IMR-90 (cell line): ENCODE measurements at regions not wholly inside any gene's neighbourhood (a gene's known extent, or its start where the extent isn't known, plus 50 kb on each side); places are given as distances from the start of the nearest gene placed in this dataset.

Experiments
- ATAC-seq: fragments of 200-7000 bp; cut with Tn5 transposase; 2 replicates; pipeline ENCODE4 v1.9.1; 2020; ENCODE audit warnings: low read depth, mild to moderate bottlenecking, moderate library complexity
- BruUV-seq: library from RNA; stranded (reverse); fragments of 400-500 nt; replicated peaks from 2 replicates; lab custom pipeline; 2021; lab: Mats Ljungman, UMichigan
- CTCF ChIA-PET: fragments of 300-600 bp; formaldehyde crosslinking; extraction: SDS; loops from one replicate; lab custom pipeline; 2021; ENCODE audit warnings: antibody characterized with exemption; lab: Yijun Ruan, JAX
- POLR2A ChIA-PET: fragments of 300-600 bp; sonication (Branson Sonifier 250); formaldehyde crosslinking; loops from one replicate; lab custom pipeline; 2022; ENCODE audit warnings: antibody characterized with exemption; ENCODE audit not compliant: unreplicated experiment; lab: Charles Lee
- DNase-seq: peaks from one replicate; pipeline ENCODE4 v3.0.0; 2013
- H2AFZ ChIP-seq: replicated peaks from 2 replicates; pipeline ENCODE3; 2013; ENCODE audit warnings: low read length, mild to moderate bottlenecking; ENCODE audit not compliant: poor library complexity
- H2AK5ac ChIP-seq: 2 replicates; pipeline ENCODE4 v1.6.1; 2013; ENCODE audit warnings: low read depth, low read length, inconsistent platforms
- H2AK9ac ChIP-seq: replicated peaks from 2 replicates; pipeline ENCODE3; 2013; ENCODE audit warnings: mild to moderate bottlenecking, low read depth, low read length, moderate library complexity; ENCODE audit not compliant: poor library complexity
- H2BK120ac ChIP-seq: 2 replicates; pipeline ENCODE4 v1.6.1; 2013; ENCODE audit warnings: low read depth, low read length, inconsistent platforms
- H2BK15ac ChIP-seq: 3 replicates; pipeline ENCODE4 v1.6.1; 2013; ENCODE audit warnings: low read depth, low read length, inconsistent platforms
- H2BK20ac ChIP-seq: 2 replicates; pipeline ENCODE4 v1.6.1; 2013; ENCODE audit warnings: low read depth, mild to moderate bottlenecking, inconsistent platforms, low read length, moderate library complexity
- H2BK5ac ChIP-seq: 2 replicates; pipeline ENCODE4 v1.6.1; 2013; ENCODE audit warnings: mild to moderate bottlenecking, low read depth, low read length, inconsistent platforms; ENCODE audit not compliant: poor library complexity, severe bottlenecking
- H3K14ac ChIP-seq: replicated peaks from 2 replicates; pipeline ENCODE4 v1.6.1; 2013; ENCODE audit warnings: low read depth, low read length, inconsistent platforms
- H3K18ac ChIP-seq: 2 replicates; pipeline ENCODE4 v1.6.1; 2013; ENCODE audit warnings: low read depth, low read length, control low read depth
- H3K23ac ChIP-seq: 2 replicates; pipeline ENCODE4 v1.6.1; 2013; ENCODE audit warnings: low read depth, low read length, inconsistent platforms
- H3K27ac ChIP-seq: 2 replicates; pipeline ENCODE4 v1.5.1; 2013; ENCODE audit warnings: mild to moderate bottlenecking, control low read depth, low read length; ENCODE audit not compliant: insufficient read depth
- H3K27me3 ChIP-seq: 2 replicates; pipeline ENCODE4 v1.6.1; 2013; ENCODE audit warnings: low read length; ENCODE audit not compliant: control insufficient read depth, insufficient read depth
- H3K36me3 ChIP-seq: 2 replicates; pipeline ENCODE4 v1.6.1; 2013; ENCODE audit warnings: low read length, mixed read lengths; ENCODE audit not compliant: control insufficient read depth, insufficient read depth
- H3K4ac ChIP-seq: 2 replicates; pipeline ENCODE4 v1.6.1; 2013; ENCODE audit warnings: low read depth, low read length, inconsistent platforms
- H3K4me1 ChIP-seq: 2 replicates; pipeline ENCODE4 v1.6.1; 2013; ENCODE audit warnings: low read length, mixed read lengths; ENCODE audit not compliant: control insufficient read depth, insufficient read depth
- H3K4me2 ChIP-seq: 2 replicates; pipeline ENCODE4 v1.6.1; 2013; ENCODE audit warnings: low read depth, mild to moderate bottlenecking, control low read depth, low read length, moderate library complexity
- H3K4me3 ChIP-seq: 2 replicates; pipeline ENCODE4 v1.5.1; 2013; ENCODE audit warnings: low read depth, mild to moderate bottlenecking, control low read depth, low read length, moderate library complexity; ENCODE audit not compliant: insufficient read depth
- H3K56ac ChIP-seq: 2 replicates; pipeline ENCODE4 v1.6.1; 2013; ENCODE audit warnings: low read length, inconsistent platforms; ENCODE audit not compliant: insufficient read depth; ENCODE audit errors: extremely low read depth
- H3K79me1 ChIP-seq, 2 experiments: 2 replicates each; pipeline ENCODE4 v1.6.1; 2013; ENCODE audit warnings: low read length in 2 of 2, inconsistent platforms in 1 of 2, low read depth in 1 of 2
- H3K9ac ChIP-seq: 2 replicates; pipeline ENCODE4 v1.6.1; 2013; ENCODE audit warnings: low read depth, low read length, control low read depth
- H3K9me1 ChIP-seq: 2 replicates; pipeline ENCODE4 v1.6.1; 2013; ENCODE audit warnings: low read length, inconsistent platforms; ENCODE audit not compliant: insufficient read depth
- H3K9me3 ChIP-seq: 2 replicates; pipeline ENCODE4 v1.6.1; 2013; ENCODE audit warnings: low read length; ENCODE audit not compliant: control insufficient read depth, insufficient read depth
- H4K20me1 ChIP-seq: 2 replicates; pipeline ENCODE4 v1.6.1; 2013; ENCODE audit warnings: low read length, inconsistent platforms; ENCODE audit not compliant: insufficient read depth
- H4K5ac ChIP-seq: 2 replicates; pipeline ENCODE4 v1.6.1; 2013; ENCODE audit warnings: mild to moderate bottlenecking, low read depth, low read length, control low read depth
- H4K8ac ChIP-seq, 2 experiments: 2 replicates each; pipeline ENCODE4 v1.6.1; 2013; ENCODE audit warnings: low read depth in 2 of 2, low read length in 2 of 2, control low read depth in 1 of 2, inconsistent platforms in 1 of 2
- H4K91ac ChIP-seq: 2 replicates; pipeline ENCODE4 v1.6.1; 2013; ENCODE audit warnings: low read depth, low read length, inconsistent platforms; ENCODE audit not compliant: insufficient read depth
- BHLHE40 ChIP-seq: fragments of 150-350 bp; IDR thresholded peaks from 2 replicates; pipeline ENCODE4 v1.6.1; 2016; ENCODE audit warnings: mild to moderate bottlenecking, low read depth, low read length
- CEBPB ChIP-seq: IDR thresholded peaks from 2 replicates; pipeline ENCODE4 v1.6.1; 2012; ENCODE audit warnings: low read depth, low read length, improper control_type of control experiment
- CHD1 ChIP-seq: IDR thresholded peaks from 2 replicates; pipeline ENCODE4 v1.6.1; 2012; ENCODE audit warnings: low read depth, low read length, improper control_type of control experiment
- FOS ChIP-seq: fragments of 150-350 bp; IDR thresholded peaks from 2 replicates; pipeline ENCODE4 v1.6.1; 2016; ENCODE audit warnings: low read depth, low read length
- MAFK ChIP-seq: IDR thresholded peaks from 2 replicates; pipeline ENCODE4 v1.6.1; 2012; ENCODE audit warnings: low read depth, low read length, improper control_type of control experiment
- MAZ ChIP-seq: IDR thresholded peaks from 2 replicates; pipeline ENCODE4 v1.6.1; 2012; ENCODE audit warnings: low read depth, mild to moderate bottlenecking, low read length, improper control_type of control experiment, moderate library complexity, borderline replicate concordance
- MXI1 ChIP-seq: IDR thresholded peaks from 2 replicates; pipeline ENCODE4 v1.6.1; 2012; ENCODE audit warnings: low read depth, mild to moderate bottlenecking, low read length, moderate library complexity, borderline replicate concordance
- NFE2L2 ChIP-seq: fragments of 150-350 bp; IDR thresholded peaks from 2 replicates; pipeline ENCODE4 v1.6.1; 2016; ENCODE audit warnings: low read depth, mild to moderate bottlenecking, low read length
- POLR2A ChIP-seq: IDR thresholded peaks from 2 replicates; pipeline ENCODE4 v1.6.1; 2012; ENCODE audit warnings: mild to moderate bottlenecking, low read depth, low read length
- RAD21 ChIP-seq: IDR thresholded peaks from 2 replicates; pipeline ENCODE4 v1.6.1; 2012; ENCODE audit warnings: low read length, improper control_type of control experiment
- RCOR1 ChIP-seq: IDR thresholded peaks from 2 replicates; pipeline ENCODE4 v1.6.1; 2012; ENCODE audit warnings: mild to moderate bottlenecking, low read length, improper control_type of control experiment; ENCODE audit not compliant: insufficient replicate concordance
- RFX5 ChIP-seq: IDR thresholded peaks from 2 replicates; pipeline ENCODE4 v1.8.0; 2012; ENCODE audit warnings: low read depth, mild to moderate bottlenecking, low read length, moderate library complexity
- SMC3 ChIP-seq: fragments of 150-350 bp; IDR thresholded peaks from 2 replicates; pipeline ENCODE4 v1.6.1; 2016; ENCODE audit warnings: low read depth, mild to moderate bottlenecking, antibody characterized with exemption, low read length, moderate library complexity
- WGBS, 2 experiments: methylation state at CpG; one replicate each; pipeline versions ENCODE4 v1.1.5 to v1.1.7; 2013; ENCODE audit warnings: missing lambda C conversion rate in 2 of 2; ENCODE audit not compliant: insufficient read length in 1 of 2; ENCODE audit errors: extremely low coverage in 2 of 2; 5-methylcytosine and 5-hydroxymethylcytosine counted together
- dilution Hi-C: fragments of 300-500 bp; cut with HindIII; formaldehyde crosslinking; loops from one replicate; pipeline ENCODE4 v1.14.3; 2018; ENCODE audit warnings: low sequenced_read_pairs; ENCODE audit not compliant: unreplicated experiment
- in situ Hi-C: fragments of 300-500 bp; cut with MboI; formaldehyde crosslinking; loops from 3 replicates; pipeline ENCODE4 v1.14.3; 2019; ENCODE audit warnings: low sequenced_read_pairs, inconsistent platforms, mixed read lengths
- intact Hi-C: fragments of 100-400 bp; cut with micrococcal nuclease; formaldehyde crosslinking; loops from 2 replicates; pipeline ENCODE4 v1.10.0; 2022
- TF ChIP-seq, protein P1 (sequence below): fragments of 150-350 bp; IDR thresholded peaks from 2 replicates; pipeline ENCODE4 v1.6.1; 2016; ENCODE audit warnings: low read depth, mild to moderate bottlenecking, low read length, moderate library complexity, borderline replicate concordance
- TF ChIP-seq, protein P2 (sequence below): fragments of 150-350 bp; IDR thresholded peaks from 2 replicates; pipeline ENCODE4 v1.6.1; 2017; ENCODE audit warnings: mild to moderate bottlenecking, antibody characterized with exemption, low read length, low read depth

DNA sequence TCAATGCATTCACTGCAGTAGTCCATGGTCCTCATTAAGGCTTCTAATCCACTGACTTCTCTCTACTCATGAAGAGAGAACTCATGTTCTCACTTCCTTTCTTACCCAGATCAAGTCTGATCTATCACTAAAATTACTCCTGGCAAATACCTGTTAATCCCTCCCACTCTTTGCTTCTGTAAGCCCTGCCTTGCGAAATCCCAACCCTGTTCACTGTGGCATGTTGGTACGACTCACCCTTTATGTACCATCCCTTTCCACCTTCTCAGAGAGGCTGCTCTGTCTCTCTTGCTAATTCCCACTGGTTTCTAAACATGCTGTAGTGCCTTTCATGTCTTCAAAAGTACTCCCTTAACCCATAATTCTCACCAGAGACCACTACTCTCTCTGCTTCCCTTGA, 272.2 kb upstream of the ACVR2A start:
- Histone ChIP-seq H3K79me1 (no peaks in the 10 kb centered on the region), H2AK5ac (no peak overlapping the region), H2AK9ac (no peak overlapping the region), H2BK15ac (no peak overlapping the region), H2BK120ac (no peak overlapping the region), H4K8ac (no peak overlapping the region), H3K4me1 (no peaks in the 10 kb centered on the region), H3K27ac (no peak overlapping the region), H3K27me3 (no peaks in the 10 kb centered on the region), H3K36me3 (no peaks in the 10 kb centered on the region), H3K9me1 (no peaks in the 10 kb centered on the region), H3K23ac (no peak overlapping the region), H3K14ac (no peak overlapping the region), H3K56ac (no peak overlapping the region), H3K4me2 (no peak overlapping the region), H3K18ac (no peak overlapping the region), H3K9me3 (peaks cover 3% of the 10 kb centered on the region), H3K9ac (no peak overlapping the region), H2AFZ (no peak overlapping the region), H4K91ac (no peak overlapping the region), H2BK5ac (no peak overlapping the region), H4K20me1 (no peaks in the 10 kb centered on the region), H4K5ac (no peak overlapping the region), H3K4ac (no peak overlapping the region), H3K4me3 (no peak overlapping the region), H2BK20ac (no peak overlapping the region)
- intact Hi-C loops, result no loop called here
- in situ Hi-C loops, result no loop called here
- ChIA-PET CTCF (no interaction called here), POLR2A (no interaction called here)
- BruUV-seq, result no TSS peak
- dilution Hi-C loops, result no loop called here
- 73% methylated on average over 2 of the region's 2 CpGs; no CpG with 5 or more reads in 1 of the 2 experiments for WGBS, 2 experiments
- ATAC-seq (no peak), DNase-seq (no peak)
- no peak for TF ChIP-seq MXI1
- no peak for TF ChIP-seq FOS
- TF ChIP-seq MAFK, result no peak
- TF ChIP-seq, protein P1, sequence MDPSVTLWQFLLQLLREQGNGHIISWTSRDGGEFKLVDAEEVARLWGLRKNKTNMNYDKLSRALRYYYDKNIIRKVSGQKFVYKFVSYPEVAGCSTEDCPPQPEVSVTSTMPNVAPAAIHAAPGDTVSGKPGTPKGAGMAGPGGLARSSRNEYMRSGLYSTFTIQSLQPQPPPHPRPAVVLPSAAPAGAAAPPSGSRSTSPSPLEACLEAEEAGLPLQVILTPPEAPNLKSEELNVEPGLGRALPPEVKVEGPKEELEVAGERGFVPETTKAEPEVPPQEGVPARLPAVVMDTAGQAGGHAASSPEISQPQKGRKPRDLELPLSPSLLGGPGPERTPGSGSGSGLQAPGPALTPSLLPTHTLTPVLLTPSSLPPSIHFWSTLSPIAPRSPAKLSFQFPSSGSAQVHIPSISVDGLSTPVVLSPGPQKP, result no peak
- no peak for TF ChIP-seq SMC3
- no peak for TF ChIP-seq RFX5
- no peak for TF ChIP-seq RCOR1
- no peak for TF ChIP-seq MAZ
- TF ChIP-seq BHLHE40, result no peak
- TF ChIP-seq, protein P2, sequence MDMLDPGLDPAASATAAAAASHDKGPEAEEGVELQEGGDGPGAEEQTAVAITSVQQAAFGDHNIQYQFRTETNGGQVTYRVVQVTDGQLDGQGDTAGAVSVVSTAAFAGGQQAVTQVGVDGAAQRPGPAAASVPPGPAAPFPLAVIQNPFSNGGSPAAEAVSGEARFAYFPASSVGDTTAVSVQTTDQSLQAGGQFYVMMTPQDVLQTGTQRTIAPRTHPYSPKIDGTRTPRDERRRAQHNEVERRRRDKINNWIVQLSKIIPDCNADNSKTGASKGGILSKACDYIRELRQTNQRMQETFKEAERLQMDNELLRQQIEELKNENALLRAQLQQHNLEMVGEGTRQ, result no peak
- TF ChIP-seq POLR2A, result no peak
- TF ChIP-seq NFE2L2, result no peak
- TF ChIP-seq CHD1, result no peak
- TF ChIP-seq RAD21, result no peak
- no peak for TF ChIP-seq CEBPB
